ENCODE measurements at regions not wholly inside any gene's neighbourhood (a gene's known extent, or its start where the extent isn't known, plus 50 kb on each side); places are given as distances from the start of the nearest gene placed in this dataset.

DNA sequence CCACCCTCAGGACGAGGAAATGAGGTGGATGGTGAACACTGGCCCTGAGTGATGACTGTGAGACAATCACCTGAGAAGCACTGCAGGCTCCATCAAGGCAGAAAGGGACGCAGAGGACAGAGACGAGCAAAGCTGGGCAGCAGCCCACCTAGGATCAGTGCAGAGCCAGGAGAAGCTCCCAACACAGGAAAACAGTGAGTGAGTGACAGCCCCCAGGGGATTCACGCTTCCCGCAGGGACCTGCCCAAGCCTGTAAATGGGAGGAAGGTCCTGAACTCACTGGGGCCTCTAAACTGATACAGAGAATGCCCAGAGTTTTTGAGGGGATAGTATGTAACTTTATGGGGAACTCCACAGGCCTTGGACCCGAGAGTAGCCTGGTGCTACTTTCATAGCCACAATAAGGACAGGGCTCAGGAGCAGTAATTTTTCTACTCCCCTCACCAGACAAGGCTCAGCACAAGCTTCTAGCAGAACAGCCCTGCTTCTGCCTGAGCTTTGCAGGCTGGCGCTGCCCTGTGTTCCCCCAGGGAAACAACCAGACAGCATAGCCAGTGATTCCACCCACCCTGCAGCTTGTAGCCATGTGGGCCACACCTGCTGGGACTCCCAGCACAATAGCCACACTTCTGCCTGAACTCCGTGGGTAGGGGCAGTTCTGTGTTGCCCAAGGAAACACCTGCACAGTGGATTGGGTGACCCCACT is 708.4 kb downstream of the POM121L12 start (continued):
- no peak for TF ChIP-seq TAF1 (IDR thresholded peaks at IDR 0.05; ENCODE audit: low read depth, low read length)

Measured in H1 (cell line).